Esophagus muscularis mucosa (tissue), 3 donors: ENCODE measurements at regions not wholly inside any gene's neighbourhood (a gene's known extent, or its start where the extent isn't known, plus 50 kb on each side); places are given as distances from the start of the nearest gene placed in this dataset.

Experiments
- CTCF ChIP-seq, 3 experiments: fragments of 200-600 bp in 2 of 3; fragments of 450-650 bp in 1 of 3; sonication (generic) in 2 of 3; IDR thresholded peaks; one replicate each; pipeline ENCODE4 v1.5.1; 2017 to 2019; ENCODE audit warnings: antibody characterized with exemption in 3 of 3, mild to moderate bottlenecking in 2 of 3, moderate library complexity in 1 of 3
- EP300 ChIP-seq: sonication (generic); formaldehyde crosslinking; IDR thresholded peaks from one replicate; pipeline ENCODE4 v1.6.1; 2017; ENCODE audit warnings: antibody characterized with exemption

DNA sequence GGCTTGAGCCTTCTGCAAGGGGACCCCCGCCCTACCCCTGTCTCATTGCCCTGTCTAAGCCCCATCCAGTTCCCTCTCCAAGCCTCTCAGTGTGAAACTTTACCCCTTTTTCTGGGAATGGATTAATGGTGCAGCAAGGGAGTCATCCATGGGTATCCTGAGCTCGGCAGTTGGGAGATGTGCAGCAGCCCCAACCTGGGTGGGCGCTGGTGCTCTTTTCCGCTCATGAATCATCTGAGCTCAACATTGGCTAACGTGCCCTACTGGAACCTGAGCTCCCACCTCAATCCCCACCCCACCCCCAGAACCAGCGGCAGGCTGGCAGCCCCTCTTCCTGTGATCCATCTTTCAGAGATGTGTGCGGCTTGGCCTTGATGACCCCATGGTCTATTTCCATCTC is 130.3 kb upstream of the MSX1 start:
- TF ChIP-seq CTCF (IDR thresholded peaks at IDR 0.05) (no peak), EP300 (no peak)
